Lung microvascular endothelial cell (primary cell): ENCODE measurements at regions not wholly inside any gene's neighbourhood (a gene's known extent, or its start where the extent isn't known, plus 50 kb on each side); places are given as distances from the start of the nearest gene placed in this dataset.

ENCODE experiments used
- DNase-seq, 2 donors: peaks; one replicate each; pipeline versions ENCODE4 v3.0.0 to v3.0.0-alpha.2; 2010; ENCODE audit warnings: low read depth in 2 of 2

GRCh38 chr15:35596285-35596684 lies 50.3 kb upstream of the DPH6 start:
- DNase-seq = no peak

GRCh38 chr15:35602836-35603235 lies 56.9 kb upstream of the DPH6 start:
- no peak for DNase-seq

GRCh38 chr15:35603301-35603700 lies 57.3 kb upstream of the DPH6 start:
- DNase-seq = peak; percentile 17 to 53

- no peak for DNase-seq
These were observed 57.9 kb upstream of the DPH6 start for GRCh38 chr15:35603856-35604255.

- DNase-seq = no peak
These were observed 59.9 kb upstream of the DPH6 start for GRCh38 chr15:35605764-35606449.

GRCh38 chr15:35606450-35606779 lies 60.5 kb upstream of the DPH6 start:
- DNase-seq = peak in 1 of 2 donors; percentile 22

- no peak for DNase-seq
These were observed 70.7 kb upstream of the DPH6 start for GRCh38 chr15:35616498-35617271.

- DNase-seq = peak in 1 of 2 donors; percentile 19
These were observed 72.6 kb upstream of the DPH6 start for GRCh38 chr15:35618260-35619188.

GRCh38 chr15:35622641-35623340 lies 76.8 kb upstream of the DPH6 start:
- DNase-seq = no peak

- no peak for DNase-seq
These were observed 78.9 kb upstream of the DPH6 start for GRCh38 chr15:35624881-35625280.

- peak; percentile 28 to 68 for DNase-seq
These were observed 80.8 kb upstream of the DPH6 start for GRCh38 chr15:35626571-35627318.

GRCh38 chr15:35627696-35628095 lies 81.7 kb upstream of the DPH6 start:
- no peak for DNase-seq

- peak in 1 of 2 donors; percentile 18 for DNase-seq
These were observed 83.8 kb upstream of the DPH6 start for GRCh38 chr15:35629766-35630165.

GRCh38 chr15:35630532-35630931 lies 84.6 kb upstream of the DPH6 start:
- no peak for DNase-seq

- no peak for DNase-seq
These were observed 85.0 kb upstream of the DPH6 start for GRCh38 chr15:35630985-35631384.

GRCh38 chr15:35633677-35634076 lies 87.7 kb upstream of the DPH6 start:
- no peak for DNase-seq

GRCh38 chr15:35646790-35647189 lies 100.8 kb upstream of the DPH6 start:
- no peak for DNase-seq

- DNase-seq = no peak
These were observed 101.3 kb upstream of the DPH6 start for GRCh38 chr15:35647303-35647702.

GRCh38 chr15:35648941-35649340 lies 103.0 kb upstream of the DPH6 start:
- no peak for DNase-seq

GRCh38 chr15:35649575-35649974 lies 103.6 kb upstream of the DPH6 start:
- no peak for DNase-seq

- DNase-seq = no peak
These were observed 108.4 kb upstream of the DPH6 start for GRCh38 chr15:35654332-35654731.
